SK-N-SH (cell line): ENCODE measurements at regions not wholly inside any gene's neighbourhood (a gene's known extent, or its start where the extent isn't known, plus 50 kb on each side); places are given as distances from the start of the nearest gene placed in this dataset.

Experiments used
- CTCF ChIA-PET: fragments of 300-600, 350-600 bp; formaldehyde crosslinking; extraction: SDS; loops from one replicate; lab custom pipeline; 2021; lab: Yijun Ruan, JAX
- POLR2A ChIA-PET: fragments of 350-600 bp; sonication (Branson Sonifier 250); formaldehyde crosslinking; extraction: SDS; loops from one replicate; lab custom pipeline; 2020; ENCODE audit warnings: antibody characterized with exemption, inconsistent platforms; lab: Yijun Ruan, JAX
- DNase-seq: peaks from one replicate; pipeline ENCODE4 v3.0.0; 2012
- H2AFZ ChIP-seq: fragments of 200-600 bp; sonication (generic); 2 replicates; pipeline ENCODE4 v1.8.1; 2016; ENCODE audit warnings: antibody characterized with exemption, mild to moderate bottlenecking, low read depth
- H3F3A ChIP-seq: fragments of 200-600 bp; sonication (generic); replicated peaks from 2 replicates; pipeline ENCODE3; 2016; ENCODE audit warnings: antibody characterized with exemption, mild to moderate bottlenecking; ENCODE audit not compliant: insufficient read depth
- H3K27ac ChIP-seq, 2 experiments: fragments of 200-500 bp in 1 of 2; fragments of 200-600 bp in 1 of 2; sonication (Bioruptor generic) in 1 of 2; sonication (generic), shearing (Covaris generic) in 1 of 2; 2 replicates each; pipeline versions ENCODE4 v1.5.1 to v1.6.1; 2014 to 2016; ENCODE audit warnings: low read depth in 2 of 2, inconsistent platforms in 1 of 2, low read length in 1 of 2, mild to moderate bottlenecking in 1 of 2, mixed read lengths in 1 of 2
- H3K27me3 ChIP-seq: fragments of 200-600 bp; sonication (generic), shearing (Covaris generic); 2 replicates; pipeline ENCODE4 v1.6.1; 2016; ENCODE audit warnings: mixed run types; ENCODE audit not compliant: insufficient read depth
- H3K36me3 ChIP-seq, 2 experiments: fragments of 200-500 bp in 1 of 2; fragments of 200-600 bp in 1 of 2; sonication (Bioruptor generic) in 1 of 2; sonication (generic) in 1 of 2; replicated peaks in 1 of 2; 2 replicates each; pipeline versions ENCODE3 to v1.5.1; 2014 to 2016; ENCODE audit warnings: low read length in 1 of 2, mild to moderate bottlenecking in 1 of 2; ENCODE audit not compliant: insufficient read depth in 2 of 2, control insufficient read depth in 1 of 2
- H3K4me1 ChIP-seq, 2 experiments: fragments of 200-500 bp in 1 of 2; fragments of 200-600 bp in 1 of 2; sonication (Bioruptor generic) in 1 of 2; sonication (generic), shearing (Covaris generic) in 1 of 2; 2 replicates each; pipeline versions ENCODE4 v1.5.1 to v1.6.1; 2014 to 2016; ENCODE audit warnings: low read depth in 1 of 2, low read length in 1 of 2, mixed run types in 1 of 2; ENCODE audit not compliant: insufficient read depth in 2 of 2, control insufficient read depth in 1 of 2
- H3K4me2 ChIP-seq: fragments of 200-600 bp; sonication (generic), shearing (Covaris generic); 2 replicates; pipeline ENCODE4 v1.6.1; 2017; ENCODE audit warnings: mixed run types
- H3K4me3 ChIP-seq, 2 experiments: fragments of 200-500 bp in 1 of 2; fragments of 200-600 bp in 1 of 2; sonication (Bioruptor generic) in 1 of 2; sonication (generic), shearing (Covaris generic) in 1 of 2; 2 replicates each; pipeline versions ENCODE4 v1.5.1 to v1.8.1; 2014 to 2016; ENCODE audit warnings: low read depth in 2 of 2, inconsistent platforms in 1 of 2, low read length in 1 of 2, mild to moderate bottlenecking in 1 of 2, mixed read lengths in 1 of 2, moderate library complexity in 1 of 2
- H3K79me2 ChIP-seq: fragments of 200-600 bp; sonication (generic); 2 replicates; pipeline ENCODE4 v1.8.1; 2017; ENCODE audit warnings: mild to moderate bottlenecking; ENCODE audit not compliant: insufficient read depth
- H3K9ac ChIP-seq: fragments of 200-600 bp; sonication (generic); 2 replicates; pipeline ENCODE4 v1.6.1; 2017; ENCODE audit warnings: mixed run types
- H3K9me2 ChIP-seq: fragments of 200-600 bp; sonication (generic); 2 replicates; pipeline ENCODE4 v1.6.1; 2017; ENCODE audit warnings: mixed run types
- H3K9me3 ChIP-seq: fragments of 200-600 bp; sonication (generic); 2 replicates; pipeline ENCODE4 v1.6.1; 2017; ENCODE audit warnings: mixed run types, mild to moderate bottlenecking, moderate library complexity
- H4K20me1 ChIP-seq: fragments of 200-600 bp; sonication (generic); 2 replicates; pipeline ENCODE4 v1.6.1; 2017; ENCODE audit warnings: mild to moderate bottlenecking, mixed run types; ENCODE audit not compliant: insufficient read depth
- ELF1 ChIP-seq: IDR thresholded peaks from 2 replicates; pipeline ENCODE4 v1.4.0; 2012
- EP300 ChIP-seq, 2 experiments: IDR thresholded peaks; 2 replicates each; pipeline versions ENCODE4 v1.4.0 to v1.6.1; 2012; ENCODE audit warnings: borderline replicate concordance in 1 of 2, low read depth in 1 of 2, low read length in 1 of 2
- FOSL2 ChIP-seq: IDR thresholded peaks from 2 replicates; pipeline ENCODE4 v1.4.0; 2012; ENCODE audit warnings: low read depth, mild to moderate bottlenecking, moderate library complexity, borderline replicate concordance
- GATA2 ChIP-seq: sonication (generic); formaldehyde crosslinking; IDR thresholded peaks from 2 replicates; pipeline ENCODE4 v1.5.0; 2020; ENCODE audit warnings: mild to moderate bottlenecking, missing genetic modification reagents
- JUND ChIP-seq: IDR thresholded peaks from 2 replicates; pipeline ENCODE4 v1.4.0; 2012
- MEF2A ChIP-seq: IDR thresholded peaks from 2 replicates; pipeline ENCODE4 v1.4.0; 2012; ENCODE audit warnings: low read depth, borderline replicate concordance
- MXI1 ChIP-seq: IDR thresholded peaks from 2 replicates; pipeline ENCODE4 v1.6.1; 2012; ENCODE audit warnings: mild to moderate bottlenecking, low read depth, low read length, improper control_type of control experiment
- NFIC ChIP-seq: IDR thresholded peaks from 2 replicates; pipeline ENCODE4 v1.4.0; 2012; ENCODE audit warnings: borderline replicate concordance
- NRF1 ChIP-seq: IDR thresholded peaks from 2 replicates; pipeline ENCODE4 v1.6.1; 2012; ENCODE audit warnings: low read depth, mild to moderate bottlenecking, low read length
- RAD21 ChIP-seq: IDR thresholded peaks from 2 replicates; pipeline ENCODE4 v1.6.1; 2012; ENCODE audit warnings: mild to moderate bottlenecking, low read length
- RFX5 ChIP-seq: IDR thresholded peaks from 2 replicates; pipeline ENCODE4 v1.6.1; 2012; ENCODE audit warnings: mild to moderate bottlenecking, improper control_type of control experiment, low read length
- TAF1 ChIP-seq: IDR thresholded peaks from 2 replicates; pipeline ENCODE4 v1.6.1; 2012; ENCODE audit warnings: low read depth, mild to moderate bottlenecking, low read length, moderate library complexity, borderline replicate concordance
- TCF12 ChIP-seq: IDR thresholded peaks from 2 replicates; pipeline ENCODE4 v1.4.0; 2012
- USF1 ChIP-seq: IDR thresholded peaks from 2 replicates; pipeline ENCODE4 v1.4.0; 2012; ENCODE audit warnings: low read depth, borderline replicate concordance
- YY1 ChIP-seq: IDR thresholded peaks from 2 replicates; pipeline ENCODE4 v1.4.0; 2012; ENCODE audit warnings: low read depth, mild to moderate bottlenecking
- ZBTB33 ChIP-seq: IDR thresholded peaks from 2 replicates; pipeline ENCODE4 v1.4.0; 2012; ENCODE audit warnings: low read depth, borderline replicate concordance
- WGBS: methylation state at CpG from one replicate; pipeline ENCODE4 v1.1.6; 2017; ENCODE audit warnings: low lambda C conversion rate; 5-methylcytosine and 5-hydroxymethylcytosine counted together

- TF ChIP-seq ELF1, result no peak
These were observed 235.8 kb upstream of the DCN start (continued) for GRCh38 chr12:91418221-91419090.

GRCh38 chr12:91417650-91418049, 235.0 kb upstream of the DCN start:
- Histone ChIP-seq H3K4me1 (peaks cover 0 to 14% of the 10 kb centered on the region in 2 experiments; a peak in 2 of 4 replicates), H3K79me2 (no peaks in the 10 kb centered on the region), H3K9me2 (no peaks in the 10 kb centered on the region), H3F3A (no peaks in the 10 kb centered on the region), H2AFZ (no peak overlapping the region), H3K27me3 (no peaks in the 10 kb centered on the region), H4K20me1 (no peaks in the 10 kb centered on the region), H3K9ac (no peak overlapping the region), H3K4me2 (no peak overlapping the region), H3K4me3 (no peak overlapping the region)
- CTCF ChIA-PET, result interaction anchor here (0.5 kb wide), 1 partner anchor 48 kb away, joined by 3 read pairs; no protein-coding TSS in a partner anchor
- TF ChIP-seq NFIC, result no peak
- no peak for TF ChIP-seq RFX5
- TF ChIP-seq RAD21, result no peak
- TF ChIP-seq USF1, result no peak
- TF ChIP-seq ELF1, result no peak
- TF ChIP-seq NRF1, result no peak
- TF ChIP-seq EP300 (IDR thresholded peaks at IDR 0.05; ENCODE audit: borderline replicate concordance in 1 of 2, low read depth in 1 of 2, low read length in 1 of 2), result no peak
- no peak for TF ChIP-seq GATA2 (CRISPR knock-in tag)
- no peak for TF ChIP-seq TAF1
- no peak for TF ChIP-seq FOSL2
- TF ChIP-seq MXI1, result no peak
- TF ChIP-seq JUND, result no peak
- TF ChIP-seq ZBTB33, result no peak
- TF ChIP-seq TCF12, result no peak
- TF ChIP-seq YY1, result no peak
- no peak for TF ChIP-seq MEF2A
- TF ChIP-seq, all 33 proteins: peak for 0
- no peak for DNase-seq
- Histone ChIP-seq H3K36me3 (no peaks in the 10 kb centered on the region), H3K9me3 (no peaks in the 10 kb centered on the region), H3K27ac (no peak overlapping the region; a peak in 1 of 4 replicates)
- WGBS, result 51% methylated on average over 3 of the region's 3 CpGs
- POLR2A ChIA-PET, result no interaction called here
